D721Med (cell line): ENCODE measurements at regions not wholly inside any gene's neighbourhood (a gene's known extent, or its start where the extent isn't known, plus 50 kb on each side); places are given as distances from the start of the nearest gene placed in this dataset.

Source experiments
- DNase-seq: peaks from one replicate; pipeline ENCODE4 v3.0.0; 2011; ENCODE audit warnings: low spot score; ENCODE audit not compliant: insufficient read length
- FAIRE-seq: peaks from 2 replicates; lab custom pipeline; 2011; peaks lifted over from hg19 to GRCh38; lab: Jason Lieb, UNC
- CTCF ChIP-seq: IDR thresholded peaks from 2 replicates; pipeline ENCODE4 v1.5.1; 2012; ENCODE audit warnings: mild to moderate bottlenecking, control low read depth; ENCODE audit not compliant: insufficient read depth; ENCODE audit errors: missing control alignments

GRCh38 chr20:40861427-40862008 lies 167.1 kb upstream of the TOP1 start:
- no peak for DNase-seq
- no peak for TF ChIP-seq CTCF
- FAIRE-seq: no peak

DNA sequence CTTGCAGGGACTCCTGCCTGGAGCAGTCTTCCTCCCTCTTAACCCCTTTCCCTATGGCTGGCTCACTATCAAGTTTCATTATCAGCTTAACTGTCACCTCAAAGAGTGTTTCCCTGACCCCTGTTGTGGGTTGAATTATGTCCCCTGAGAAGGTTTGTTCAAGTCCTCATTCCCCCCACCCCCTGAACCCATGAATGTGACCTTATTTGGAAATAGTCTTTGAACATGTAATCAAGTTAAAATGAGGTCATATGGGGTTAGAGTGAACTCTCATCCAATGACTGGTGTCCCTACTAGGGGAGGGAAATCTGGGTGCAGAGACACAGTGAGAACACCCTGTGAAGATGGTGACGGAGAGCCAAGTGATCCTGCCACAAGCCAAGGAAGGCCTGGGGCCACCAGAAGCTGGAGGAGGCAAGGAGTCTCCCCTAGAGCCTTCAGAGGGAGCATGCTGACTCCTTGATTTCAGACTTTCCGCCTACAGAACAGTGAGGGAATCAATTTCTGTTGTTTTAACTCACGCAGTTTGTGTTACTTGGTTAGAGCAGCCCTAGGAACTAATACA lies 165.2 kb upstream of the TOP1 start:
- FAIRE-seq (no peak), DNase-seq (no peak)
- no peak for TF ChIP-seq CTCF

GRCh38 chr20:40864470-40864869 lies 164.2 kb upstream of the TOP1 start:
- no peak for TF ChIP-seq CTCF
- FAIRE-seq (no peak), DNase-seq (no peak)

GRCh38 chr20:40865095-40865494 lies 163.5 kb upstream of the TOP1 start:
- no peak for FAIRE-seq
- no peak for TF ChIP-seq CTCF
- no peak for DNase-seq

GRCh38 chr20:40866056-40866455 lies 162.6 kb upstream of the TOP1 start:
- FAIRE-seq (no peak), DNase-seq (no peak)
- TF ChIP-seq CTCF: no peak

DNA sequence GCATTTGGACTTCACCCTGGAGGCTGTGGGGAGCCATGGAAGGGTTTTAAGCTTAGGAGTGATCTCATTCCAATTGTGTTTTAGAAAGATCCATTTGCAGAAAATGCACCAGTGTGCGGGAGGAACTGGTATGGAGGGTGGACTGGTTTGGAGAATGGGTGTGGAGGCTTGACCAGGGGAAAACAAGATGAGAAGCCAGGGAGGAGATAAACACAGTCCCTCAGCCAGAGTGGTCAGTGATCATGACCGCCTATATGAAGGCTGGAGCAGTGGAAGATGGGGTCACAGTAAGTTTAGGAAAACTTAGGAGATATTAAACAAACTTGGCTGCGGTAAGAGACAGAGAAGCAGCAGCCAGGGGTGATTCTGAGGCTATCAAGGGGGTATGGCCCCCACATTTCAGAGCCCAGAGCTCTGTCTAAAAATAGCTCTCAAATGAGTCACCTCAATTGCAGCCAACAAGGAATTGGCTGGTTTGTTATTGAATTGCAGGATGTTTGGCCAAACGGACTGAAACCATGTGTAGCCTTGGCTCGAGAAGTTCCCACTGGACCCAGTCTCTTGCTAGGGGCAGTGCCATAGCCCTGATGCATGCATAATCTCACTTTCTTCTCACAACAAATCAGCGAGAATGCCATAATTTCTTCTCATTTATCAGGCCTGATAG lies 159.9 kb upstream of the TOP1 start:
- DNase-seq: no peak
- no peak for FAIRE-seq
- TF ChIP-seq CTCF: no peak
